GM21528 (cell line): ENCODE measurements at regions not wholly inside any gene's neighbourhood (a gene's known extent, or its start where the extent isn't known, plus 50 kb on each side); places are given as distances from the start of the nearest gene placed in this dataset.
"Not testable (repeated sequence)": the region's sequence is repeated elsewhere in the genome, so short reads cannot be mapped to it uniquely, and the experiment has no call there.

Source experiments
- ATAC-seq: cut with Tn5 transposase; IDR thresholded peaks from one replicate; pipeline ENCODE4 v1.9.1; 2021; ENCODE audit warnings: mild to moderate bottlenecking, moderate library complexity; ENCODE audit not compliant: unreplicated experiment, low FRiP score

- ATAC-seq, result no peak
Measured at GRCh38 chr9:87387351-87388011, 110.2 kb upstream of the DAPK1 start.

DNA sequence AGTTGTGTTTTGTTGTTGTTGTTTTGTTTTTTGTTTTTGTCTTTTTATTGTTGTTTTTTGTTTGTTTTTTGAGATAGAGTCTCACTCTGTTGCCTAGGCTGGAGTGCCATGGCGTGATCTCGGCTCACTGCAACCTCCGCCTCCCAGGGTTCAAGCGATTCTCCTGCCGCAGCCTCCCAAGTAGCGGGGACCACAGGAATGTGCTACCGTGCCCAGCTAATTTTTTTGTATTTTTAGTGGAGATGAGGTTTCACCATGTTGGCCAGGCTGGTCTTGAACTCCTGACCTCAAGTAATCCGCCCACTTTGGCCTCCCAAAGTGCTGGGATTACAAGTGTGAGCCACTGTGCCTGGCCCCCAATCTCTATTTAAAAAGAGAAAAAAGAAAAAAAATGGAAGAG lies 109.0 kb upstream of the DAPK1 start:
- ATAC-seq, result not testable (repeated sequence)

DNA sequence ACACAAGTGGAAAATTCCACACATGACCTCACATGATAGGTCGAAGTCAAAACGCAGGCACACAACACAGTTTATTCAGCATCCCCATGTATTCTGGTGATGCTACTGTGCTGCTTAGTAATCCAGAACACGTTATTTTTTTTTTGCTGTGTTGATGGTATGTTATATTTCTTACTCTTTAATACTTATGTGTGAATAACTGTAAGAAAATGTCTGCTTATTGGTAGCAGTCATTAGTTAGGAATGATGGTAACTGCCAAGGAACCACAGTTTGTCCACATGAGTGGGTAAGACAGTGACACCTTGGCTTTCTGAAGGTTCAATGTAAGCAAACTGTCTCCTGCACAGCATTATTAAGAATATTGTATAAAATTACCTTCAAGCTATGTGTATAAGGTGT lies 107.7 kb upstream of the DAPK1 start:
- ATAC-seq, result no peak

DNA sequence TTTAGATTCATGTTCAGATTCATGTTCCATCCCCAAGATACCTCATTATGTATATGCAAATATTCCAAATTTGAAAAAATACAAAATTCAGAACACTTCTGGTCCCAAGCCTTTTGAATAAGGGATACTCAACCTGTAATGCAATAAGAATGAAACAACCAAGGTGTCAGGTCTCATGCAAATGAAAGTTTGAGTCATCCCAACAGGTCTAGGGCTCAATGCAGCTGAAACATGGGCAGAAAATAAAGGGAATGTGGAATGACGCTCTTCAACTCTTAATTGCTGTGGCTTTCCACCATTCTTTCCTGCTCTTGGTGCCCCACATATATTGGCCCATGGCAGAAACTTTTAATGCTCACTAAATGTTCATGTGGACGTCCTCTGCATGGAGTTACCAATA lies 107.3 kb upstream of the DAPK1 start:
- no peak for ATAC-seq

DNA sequence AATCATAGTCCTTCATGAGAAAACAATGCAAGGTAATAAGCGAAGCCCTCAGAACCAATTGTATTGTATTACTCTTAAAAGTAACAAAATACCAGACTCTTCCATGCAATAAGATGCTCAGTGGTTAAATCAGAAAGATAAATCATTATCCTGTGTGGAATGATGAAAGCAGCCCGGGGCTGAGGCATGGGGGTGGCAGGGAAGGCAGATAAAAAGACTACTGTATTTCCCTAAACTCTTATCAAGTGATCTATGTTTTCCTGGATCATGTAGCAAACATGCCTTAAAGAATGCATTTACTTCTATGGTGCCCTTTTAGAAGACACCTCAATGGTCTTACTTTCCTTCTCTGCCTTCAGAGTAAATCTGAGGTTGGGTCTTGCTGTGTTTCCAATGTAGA lies 105.6 kb upstream of the DAPK1 start:
- no peak for ATAC-seq

- no peak for ATAC-seq
Measured at GRCh38 chr9:87393706-87394230, 103.9 kb upstream of the DAPK1 start.

DNA sequence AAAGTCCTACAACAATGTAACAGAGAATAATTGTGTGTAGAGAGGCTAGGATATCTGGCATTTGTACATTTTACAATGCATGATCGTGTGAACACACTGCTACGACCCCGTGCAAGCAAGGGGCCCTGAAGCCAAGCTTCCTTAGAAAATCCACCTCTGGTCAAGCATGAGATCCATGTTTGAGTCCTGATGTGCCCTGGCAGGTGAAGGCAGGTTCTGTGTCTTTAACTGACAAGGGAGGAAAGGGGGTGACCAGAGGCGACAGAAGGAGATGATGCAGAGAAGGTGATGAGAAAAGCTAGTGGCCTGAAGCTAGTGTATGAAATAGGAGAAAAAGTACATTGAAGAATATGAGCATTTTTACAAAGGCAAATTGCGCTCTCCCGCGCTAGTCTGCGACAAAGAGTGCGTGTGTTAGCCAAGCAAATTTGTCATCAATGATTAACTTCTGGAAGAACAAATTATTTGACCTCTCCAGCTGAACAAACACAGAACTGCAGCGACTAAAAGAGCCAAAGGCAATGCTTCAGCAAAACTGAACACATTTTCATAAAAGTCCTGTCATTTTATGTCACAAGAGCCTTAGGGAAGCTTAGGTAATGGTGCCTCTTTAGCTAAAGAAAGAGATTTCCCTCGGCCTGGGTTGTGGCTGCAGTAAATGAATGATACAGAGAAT lies 101.7 kb upstream of the DAPK1 start:
- ATAC-seq, result no peak

- ATAC-seq, result no peak
Measured at GRCh38 chr9:87401681-87402080, 96.0 kb upstream of the DAPK1 start.

- no peak for ATAC-seq
Measured at GRCh38 chr9:87402537-87402936, 95.1 kb upstream of the DAPK1 start.

- ATAC-seq, result no peak
Measured at GRCh38 chr9:87405677-87406542, 91.8 kb upstream of the DAPK1 start.

- ATAC-seq, result no peak
Measured at GRCh38 chr9:87406543-87407166, 91.0 kb upstream of the DAPK1 start.

- not testable (repeated sequence) for ATAC-seq
Measured at GRCh38 chr9:87410047-87411005, 87.3 kb upstream of the DAPK1 start.

DNA sequence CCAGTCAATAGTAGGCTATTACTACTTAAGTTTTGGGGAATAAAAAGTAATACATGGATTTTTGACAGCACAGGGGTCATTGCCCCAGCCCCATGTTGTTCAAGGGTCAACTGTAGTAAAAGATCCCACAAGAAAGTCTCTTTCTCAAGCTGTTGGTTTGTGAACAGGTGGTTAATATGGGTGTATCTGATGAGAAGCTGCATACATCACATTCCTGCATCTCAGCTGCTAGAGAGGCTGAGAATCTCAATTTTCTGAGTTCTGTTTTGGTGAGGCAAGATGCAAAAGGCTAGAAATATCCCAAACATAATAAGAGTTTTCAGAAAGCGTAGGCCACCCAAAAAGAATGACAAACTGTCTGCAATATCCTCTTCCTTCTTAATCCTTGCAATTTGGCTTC lies 76.8 kb upstream of the DAPK1 start:
- ATAC-seq, result no peak

DNA sequence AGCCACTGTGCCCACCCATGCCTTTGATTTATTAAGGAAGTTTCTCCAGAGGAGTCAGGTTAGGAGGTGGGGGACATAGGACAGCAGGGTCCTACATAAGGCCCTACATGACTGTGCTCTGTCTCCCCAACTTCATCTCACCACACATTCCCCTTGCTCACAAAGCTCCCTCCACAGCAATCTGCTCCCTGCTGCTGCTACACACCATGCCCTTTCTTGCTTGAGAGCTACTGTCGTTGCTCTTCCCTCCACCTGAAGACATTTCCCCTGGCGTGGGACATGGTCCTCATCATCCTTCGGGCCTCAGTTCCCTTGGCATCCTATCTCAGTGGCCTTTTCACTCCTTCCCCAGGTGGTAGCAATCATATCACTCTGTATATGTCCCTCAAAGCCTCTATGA lies 75.9 kb upstream of the DAPK1 start:
- ATAC-seq, result no peak

DNA sequence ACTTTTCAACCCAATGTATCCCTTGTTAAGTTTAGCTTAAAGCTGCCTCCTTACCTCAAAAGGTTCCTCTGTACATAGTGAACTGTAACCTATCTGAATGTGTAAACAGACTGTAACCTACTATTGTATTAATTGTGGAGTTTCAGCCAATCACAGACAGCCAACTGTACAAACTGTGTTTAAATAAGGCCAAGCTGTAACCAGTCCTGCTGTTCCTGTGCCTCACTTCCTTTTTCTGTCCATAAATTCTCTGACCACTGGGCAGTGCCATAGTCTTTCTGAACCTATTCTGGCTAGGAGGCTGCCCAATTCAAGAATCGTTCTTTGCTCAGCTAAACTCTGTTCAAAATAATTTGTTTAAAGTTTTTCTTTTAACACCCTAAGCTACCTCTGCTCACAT lies 74.7 kb upstream of the DAPK1 start:
- no peak for ATAC-seq

GRCh38 chr9:87423885-87424284 lies 73.8 kb upstream of the DAPK1 start:
- ATAC-seq, result not testable (repeated sequence)

DNA sequence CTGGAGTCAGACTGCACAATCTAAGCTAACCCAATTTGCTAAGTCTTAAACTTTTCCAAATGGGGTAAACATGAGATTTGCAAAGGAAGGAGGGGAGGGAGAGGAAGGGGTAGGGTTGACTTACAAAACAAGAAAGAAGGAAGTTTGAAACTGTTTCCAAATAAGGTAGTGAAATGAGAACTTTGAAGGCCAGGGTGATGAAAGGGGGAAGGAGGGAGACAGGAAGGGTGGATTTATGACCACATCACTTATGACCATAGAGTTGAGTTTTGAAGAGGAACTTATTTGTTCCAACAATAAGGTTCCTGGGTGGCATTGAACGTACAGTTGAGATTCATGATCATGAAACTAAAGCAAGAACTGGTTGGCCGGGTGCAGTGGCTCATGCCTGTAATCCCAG lies 72.5 kb upstream of the DAPK1 start:
- ATAC-seq, result no peak

DNA sequence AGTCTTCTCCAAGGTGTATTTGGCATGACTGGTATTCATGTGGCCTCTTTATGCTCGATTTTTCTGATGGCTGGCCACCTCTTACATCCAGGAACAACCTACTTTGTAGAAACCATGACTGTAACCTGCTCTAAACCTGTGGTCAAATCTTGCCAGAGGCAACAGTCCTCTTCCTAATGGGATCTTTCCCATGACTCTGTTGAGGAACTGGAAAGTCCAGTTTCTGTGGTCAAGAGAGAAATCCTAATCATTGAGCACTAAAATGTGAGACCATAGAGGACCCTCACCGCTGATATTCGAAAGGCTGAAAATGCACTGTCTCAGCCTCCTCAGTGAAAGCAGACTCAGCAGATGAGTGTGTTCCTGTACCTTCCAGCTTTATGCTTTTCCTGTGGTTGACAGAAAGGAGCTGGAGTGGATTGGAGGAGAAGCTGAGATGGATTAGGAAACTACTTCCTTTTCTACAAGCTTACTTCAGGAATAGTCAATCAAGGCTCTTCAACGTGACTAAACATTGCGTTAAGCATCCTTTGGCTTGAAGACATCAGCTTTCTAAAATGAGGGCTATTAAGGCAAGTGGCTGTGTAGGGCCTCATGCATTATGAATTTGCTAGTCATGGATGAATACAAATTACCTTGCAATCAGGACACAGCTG lies 69.7 kb upstream of the DAPK1 start:
- no peak for ATAC-seq

DNA sequence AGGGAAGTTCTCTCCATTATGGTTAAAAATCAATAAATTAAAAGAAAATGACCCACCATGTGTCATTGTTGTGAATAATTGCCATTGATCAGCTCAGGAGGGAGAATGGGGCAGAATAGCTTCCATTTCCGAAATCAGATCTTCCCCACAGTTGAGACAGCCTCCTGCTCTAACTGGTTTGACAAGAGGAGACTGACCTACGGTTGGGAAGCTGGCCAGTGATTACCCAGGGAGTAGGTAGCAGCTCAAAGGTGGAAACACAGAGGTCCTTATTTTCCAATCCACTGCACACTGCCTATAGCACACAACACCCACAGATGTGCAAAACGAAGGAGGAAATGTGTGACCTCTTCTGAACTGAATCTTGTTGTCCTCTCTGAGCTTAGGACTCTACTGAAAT lies 69.0 kb upstream of the DAPK1 start:
- no peak for ATAC-seq
